ENCODE measurements at regions not wholly inside any gene's neighbourhood (a gene's known extent, or its start where the extent isn't known, plus 50 kb on each side); places are given as distances from the start of the nearest gene placed in this dataset.
"Not testable (repeated sequence)": the region's sequence is repeated elsewhere in the genome, so short reads cannot be mapped to it uniquely, and the experiment has no call there.

- TF ChIP-seq, protein P1, sequence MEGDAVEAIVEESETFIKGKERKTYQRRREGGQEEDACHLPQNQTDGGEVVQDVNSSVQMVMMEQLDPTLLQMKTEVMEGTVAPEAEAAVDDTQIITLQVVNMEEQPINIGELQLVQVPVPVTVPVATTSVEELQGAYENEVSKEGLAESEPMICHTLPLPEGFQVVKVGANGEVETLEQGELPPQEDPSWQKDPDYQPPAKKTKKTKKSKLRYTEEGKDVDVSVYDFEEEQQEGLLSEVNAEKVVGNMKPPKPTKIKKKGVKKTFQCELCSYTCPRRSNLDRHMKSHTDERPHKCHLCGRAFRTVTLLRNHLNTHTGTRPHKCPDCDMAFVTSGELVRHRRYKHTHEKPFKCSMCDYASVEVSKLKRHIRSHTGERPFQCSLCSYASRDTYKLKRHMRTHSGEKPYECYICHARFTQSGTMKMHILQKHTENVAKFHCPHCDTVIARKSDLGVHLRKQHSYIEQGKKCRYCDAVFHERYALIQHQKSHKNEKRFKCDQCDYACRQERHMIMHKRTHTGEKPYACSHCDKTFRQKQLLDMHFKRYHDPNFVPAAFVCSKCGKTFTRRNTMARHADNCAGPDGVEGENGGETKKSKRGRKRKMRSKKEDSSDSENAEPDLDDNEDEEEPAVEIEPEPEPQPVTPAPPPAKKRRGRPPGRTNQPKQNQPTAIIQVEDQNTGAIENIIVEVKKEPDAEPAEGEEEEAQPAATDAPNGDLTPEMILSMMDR (IDR thresholded peaks at IDR 0.05), result not testable (repeated sequence)
- not testable (repeated sequence) for TF ChIP-seq POLR2A, EP300 (IDR thresholded peaks at IDR 0.05)
These were observed 85.9 kb upstream of the C1QTNF3 start for GRCh38 chr5:34128890-34129289.

Measured in tibial nerve (tissue), 4 donors.